Astrocyte (in vitro differentiated cells and primary cell): ENCODE measurements at regions not wholly inside any gene's neighbourhood (a gene's known extent, or its start where the extent isn't known, plus 50 kb on each side); places are given as distances from the start of the nearest gene placed in this dataset.

Experiments
- DNase-seq: peaks from one replicate; pipeline ENCODE4 v3.0.0-alpha.2; 2010; ENCODE audit warnings: low read depth
- FAIRE-seq: peaks from 2 replicates; lab custom pipeline; 2011; peaks lifted over from hg19 to GRCh38; lab: Jason Lieb, UNC
- H2AFZ ChIP-seq: 2 replicates; pipeline ENCODE4 v1.6.0; 2012; ENCODE audit warnings: low read depth, low read length, inconsistent platforms
- H3K27ac ChIP-seq: 2 replicates; pipeline ENCODE4 v1.5.1; 2011; ENCODE audit warnings: low read depth, low read length, inconsistent platforms
- H3K27me3 ChIP-seq: 2 replicates; pipeline ENCODE4 v1.6.0; 2011; ENCODE audit warnings: low read length, inconsistent platforms; ENCODE audit not compliant: insufficient read depth
- H3K36me3 ChIP-seq: 2 replicates; pipeline ENCODE4 v1.5.1; 2011; ENCODE audit warnings: low read length, inconsistent platforms; ENCODE audit not compliant: insufficient read depth
- H3K4me1 ChIP-seq: 2 replicates; pipeline ENCODE4 v1.5.1; 2011; ENCODE audit warnings: low read length, inconsistent platforms; ENCODE audit not compliant: insufficient read depth
- H3K4me2 ChIP-seq: 2 replicates; pipeline ENCODE4 v1.6.0; 2012; ENCODE audit warnings: low read length, inconsistent platforms
- H3K4me3 ChIP-seq: 2 replicates; pipeline ENCODE4 v1.5.1; 2011; ENCODE audit warnings: low read depth, mild to moderate bottlenecking, low read length, inconsistent platforms; ENCODE audit not compliant: insufficient read depth
- H3K79me2 ChIP-seq: 2 replicates; pipeline ENCODE4 v1.6.0; 2012; ENCODE audit warnings: mild to moderate bottlenecking, low read length, inconsistent platforms; ENCODE audit not compliant: insufficient read depth
- H3K9ac ChIP-seq: 2 replicates; pipeline ENCODE4 v1.6.0; 2012; ENCODE audit warnings: mild to moderate bottlenecking, low read length, inconsistent platforms
- H3K9me3 ChIP-seq: 2 replicates; pipeline ENCODE4 v1.5.1; 2012; ENCODE audit warnings: low read depth, mild to moderate bottlenecking, low read length, inconsistent platforms; ENCODE audit not compliant: insufficient read depth
- H4K20me1 ChIP-seq: 2 replicates; pipeline ENCODE4 v1.6.0; 2012; ENCODE audit warnings: low read length, inconsistent platforms; ENCODE audit not compliant: insufficient read depth
- H3K27ac Mint-ChIP-seq: one replicate; pipeline ENCODE4 v1.8.0; 2021; ENCODE audit warnings: mild to moderate bottlenecking, mixed read lengths; ENCODE audit not compliant: unreplicated experiment
- H3K27me3 Mint-ChIP-seq: one replicate; pipeline ENCODE4 v1.8.0; 2021; ENCODE audit warnings: low read depth, mixed read lengths; ENCODE audit not compliant: unreplicated experiment
- H3K36me3 Mint-ChIP-seq: one replicate; pipeline ENCODE4 v1.8.0; 2021; ENCODE audit warnings: low read depth, mixed read lengths; ENCODE audit not compliant: unreplicated experiment
- H3K4me1 Mint-ChIP-seq: one replicate; pipeline ENCODE4 v1.8.0; 2021; ENCODE audit warnings: low read depth, mixed read lengths; ENCODE audit not compliant: unreplicated experiment
- H3K4me3 Mint-ChIP-seq: one replicate; pipeline ENCODE4 v1.8.0; 2021; ENCODE audit warnings: mild to moderate bottlenecking, moderate library complexity, mixed read lengths; ENCODE audit not compliant: unreplicated experiment
- H3K9me3 Mint-ChIP-seq: one replicate; pipeline ENCODE4 v1.8.0; 2021; ENCODE audit warnings: mild to moderate bottlenecking, mixed read lengths; ENCODE audit not compliant: unreplicated experiment
- EZH2 ChIP-seq: IDR thresholded peaks from 2 replicates; pipeline ENCODE4 v1.6.1; 2012; ENCODE audit warnings: mild to moderate bottlenecking, low read length, inconsistent platforms; ENCODE audit not compliant: insufficient read depth
- TF ChIP-seq, protein P1 (sequence below): IDR thresholded peaks from 2 replicates; pipeline ENCODE4 v1.5.1; 2011; ENCODE audit warnings: low read depth, mild to moderate bottlenecking, inconsistent platforms, low read length, moderate library complexity; ENCODE audit not compliant: insufficient read depth

DNA sequence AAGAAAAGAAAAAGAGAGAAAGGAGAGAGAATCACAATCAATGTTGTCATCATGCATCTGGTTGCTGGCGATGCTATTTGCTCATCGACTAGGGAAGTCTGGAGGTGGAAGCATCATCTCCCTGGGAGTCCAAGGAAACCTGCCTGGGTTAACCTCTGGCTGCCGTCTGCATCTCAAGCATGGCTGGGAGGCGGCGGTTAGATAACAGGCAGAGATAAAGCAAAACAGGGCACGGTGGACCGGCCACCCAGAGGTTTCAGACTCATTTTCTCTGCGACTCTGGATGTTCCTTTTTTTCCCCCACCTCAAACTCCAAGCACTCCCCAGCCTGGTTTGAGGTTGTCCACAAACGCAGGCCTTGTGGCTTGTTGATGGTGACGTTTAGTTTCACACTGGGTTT, 161.2 kb downstream of the ENGASE start:
- no peak overlapping the region for H3K27ac ChIP-seq
- Mint-ChIP-seq H3K27ac (no peak overlapping the region), H3K27me3 (peaks cover 35% of the 10 kb centered on the region), H3K4me3 (no peak overlapping the region), H3K36me3 (no peaks in the 10 kb centered on the region), H3K4me1 (no peaks in the 10 kb centered on the region), H3K9me3 (no peaks in the 10 kb centered on the region)
- no peak overlapping the region for H2AFZ ChIP-seq
- H3K9ac ChIP-seq, result no peak overlapping the region
- no peaks in the 10 kb centered on the region for H3K79me2 ChIP-seq
- H3K9me3 ChIP-seq, result no peaks in the 10 kb centered on the region
- TF ChIP-seq EZH2, result no peak
- TF ChIP-seq, protein P1, sequence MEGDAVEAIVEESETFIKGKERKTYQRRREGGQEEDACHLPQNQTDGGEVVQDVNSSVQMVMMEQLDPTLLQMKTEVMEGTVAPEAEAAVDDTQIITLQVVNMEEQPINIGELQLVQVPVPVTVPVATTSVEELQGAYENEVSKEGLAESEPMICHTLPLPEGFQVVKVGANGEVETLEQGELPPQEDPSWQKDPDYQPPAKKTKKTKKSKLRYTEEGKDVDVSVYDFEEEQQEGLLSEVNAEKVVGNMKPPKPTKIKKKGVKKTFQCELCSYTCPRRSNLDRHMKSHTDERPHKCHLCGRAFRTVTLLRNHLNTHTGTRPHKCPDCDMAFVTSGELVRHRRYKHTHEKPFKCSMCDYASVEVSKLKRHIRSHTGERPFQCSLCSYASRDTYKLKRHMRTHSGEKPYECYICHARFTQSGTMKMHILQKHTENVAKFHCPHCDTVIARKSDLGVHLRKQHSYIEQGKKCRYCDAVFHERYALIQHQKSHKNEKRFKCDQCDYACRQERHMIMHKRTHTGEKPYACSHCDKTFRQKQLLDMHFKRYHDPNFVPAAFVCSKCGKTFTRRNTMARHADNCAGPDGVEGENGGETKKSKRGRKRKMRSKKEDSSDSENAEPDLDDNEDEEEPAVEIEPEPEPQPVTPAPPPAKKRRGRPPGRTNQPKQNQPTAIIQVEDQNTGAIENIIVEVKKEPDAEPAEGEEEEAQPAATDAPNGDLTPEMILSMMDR, result no peak
- H4K20me1 ChIP-seq, result no peaks in the 10 kb centered on the region
- H3K36me3 ChIP-seq, result no peaks in the 10 kb centered on the region
- H3K4me3 ChIP-seq, result no peak overlapping the region
- DNase-seq (no peak), FAIRE-seq (no peak)
- no peaks in the 10 kb centered on the region for H3K27me3 ChIP-seq
- H3K4me1 ChIP-seq, result no peaks in the 10 kb centered on the region
- no peak overlapping the region for H3K4me2 ChIP-seq

DNA sequence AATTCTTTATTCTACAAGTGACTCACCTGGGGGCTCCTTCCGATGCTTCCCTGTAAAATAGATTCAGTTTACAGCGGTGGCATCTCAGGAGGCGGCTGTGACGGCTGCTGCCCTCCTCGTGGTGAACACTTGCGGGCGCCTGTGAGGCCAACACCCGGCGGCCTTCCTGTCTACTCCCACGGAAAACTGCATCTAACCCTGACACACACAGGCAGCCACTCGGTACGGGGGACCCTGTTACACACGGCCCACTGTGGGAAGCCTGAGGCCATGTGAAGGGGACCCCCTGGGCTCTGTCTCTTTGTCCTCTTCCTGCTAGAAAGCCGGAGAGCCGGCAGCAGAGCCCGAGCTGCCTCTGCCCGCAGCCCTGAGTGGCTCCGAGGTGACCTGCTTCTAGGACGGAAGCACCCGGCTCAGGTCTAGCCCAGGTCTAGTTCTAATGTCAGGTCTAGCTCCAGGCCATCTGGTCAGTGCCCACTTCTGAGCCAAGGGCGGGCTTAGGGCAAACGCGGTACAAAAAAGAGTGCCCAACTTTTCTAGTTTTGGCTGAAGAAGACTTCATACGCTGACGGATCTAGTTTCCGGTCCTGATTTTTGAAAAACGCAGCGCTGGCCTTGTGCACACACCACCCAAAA, 159.4 kb downstream of the ENGASE start:
- no peak for FAIRE-seq
- Mint-ChIP-seq H3K4me3 (no peak overlapping the region), H3K36me3 (no peaks in the 10 kb centered on the region), H3K4me1 (no peaks in the 10 kb centered on the region), H3K27ac (no peak overlapping the region), H3K9me3 (no peaks in the 10 kb centered on the region), H3K27me3 (peaks cover 30% of the 10 kb centered on the region)
- no peaks in the 10 kb centered on the region for H3K4me1 ChIP-seq
- TF ChIP-seq EZH2, result no peak
- TF ChIP-seq, protein P1, result no peak
- no peaks in the 10 kb centered on the region for H3K9me3 ChIP-seq
- H3K79me2 ChIP-seq, result no peaks in the 10 kb centered on the region
- no peaks in the 10 kb centered on the region for H4K20me1 ChIP-seq
- H3K36me3 ChIP-seq, result no peaks in the 10 kb centered on the region
- H3K9ac ChIP-seq, result no peak overlapping the region
- no peak overlapping the region for H3K4me3 ChIP-seq
- no peak for DNase-seq
- H2AFZ ChIP-seq, result no peak overlapping the region
- no peaks in the 10 kb centered on the region for H3K27me3 ChIP-seq
- no peak overlapping the region for H3K27ac ChIP-seq
- no peak overlapping the region for H3K4me2 ChIP-seq

DNA sequence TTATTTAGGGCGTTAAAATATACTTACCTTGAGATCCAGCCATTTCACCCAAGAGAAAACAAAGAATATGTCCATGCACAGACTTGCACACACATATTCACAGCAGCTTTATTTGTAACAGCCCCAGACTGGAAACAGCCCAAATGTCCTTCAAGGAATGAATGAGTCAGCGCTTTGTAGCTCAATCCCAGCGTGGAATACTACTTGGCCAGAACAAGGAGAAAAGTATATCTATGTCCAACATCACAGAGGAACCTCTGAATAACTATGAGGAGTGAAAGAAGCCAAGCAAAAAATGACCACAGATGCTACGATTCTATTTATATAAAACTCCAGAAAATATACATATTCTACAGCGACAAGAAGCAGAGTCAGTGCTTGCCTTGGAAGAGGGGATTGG, 158.3 kb downstream of the ENGASE start:
- peaks cover 26% of the 10 kb centered on the region for H3K27me3 Mint-ChIP-seq
- no peak for DNase-seq
- Histone ChIP-seq H3K4me1 (no peaks in the 10 kb centered on the region), H3K9me3 (no peaks in the 10 kb centered on the region), H3K36me3 (no peaks in the 10 kb centered on the region), H3K4me3 (no peak overlapping the region), H4K20me1 (no peaks in the 10 kb centered on the region), H3K27me3 (no peaks in the 10 kb centered on the region), H3K9ac (no peak overlapping the region), H3K4me2 (no peak overlapping the region), H3K27ac (no peak overlapping the region), H2AFZ (no peak overlapping the region), H3K79me2 (no peaks in the 10 kb centered on the region)
- H3K4me1 Mint-ChIP-seq, result peaks cover 3% of the 10 kb centered on the region
- H3K9me3 Mint-ChIP-seq, result no peaks in the 10 kb centered on the region
- no peak overlapping the region for H3K4me3 Mint-ChIP-seq
- FAIRE-seq, result no peak
- H3K36me3 Mint-ChIP-seq, result peaks cover 5% of the 10 kb centered on the region
- no peak for TF ChIP-seq EZH2
- H3K27ac Mint-ChIP-seq, result no peak overlapping the region
